Panc1 (cell line): ENCODE measurements at regions not wholly inside any gene's neighbourhood (a gene's known extent, or its start where the extent isn't known, plus 50 kb on each side); places are given as distances from the start of the nearest gene placed in this dataset.

ENCODE experiments used
- ATAC-seq: fragments of 200-7000 bp; cut with Tn5 transposase; 2 replicates; pipeline ENCODE4 v1.9.1; 2020; ENCODE audit warnings: mild to moderate bottlenecking, moderate library complexity
- BruUV-seq: library from RNA; stranded (reverse); fragments of 400-500 nt; replicated peaks from 2 replicates; lab custom pipeline; 2021; lab: Mats Ljungman, UMichigan
- CTCF ChIA-PET: fragments of 300-600 bp; sonication (Branson Sonifier 250); formaldehyde crosslinking; loops from one replicate; lab custom pipeline; 2022; ENCODE audit warnings: antibody characterized with exemption; lab: Charles Lee
- POLR2A ChIA-PET: fragments of 300-600 bp; sonication (Branson Sonifier 250); formaldehyde crosslinking; loops from one replicate; lab custom pipeline; 2022; ENCODE audit warnings: antibody characterized with exemption; lab: Charles Lee
- DNase-seq: peaks from one replicate; pipeline ENCODE4 v3.0.0-alpha.2; 2010; ENCODE audit warnings: low read depth, low spot score
- H3K27ac ChIP-seq: 2 replicates; pipeline ENCODE4 v1.5.1; 2011; ENCODE audit warnings: mild to moderate bottlenecking, low read length, inconsistent platforms
- H3K27me3 ChIP-seq: fragments of 200-500 bp; sonication (Bioruptor generic); 2 replicates; pipeline ENCODE4 v1.6.0; 2014; ENCODE audit warnings: low read length, inconsistent platforms; ENCODE audit not compliant: control insufficient read depth, insufficient read depth
- H3K36me3 ChIP-seq: fragments of 200-500 bp; sonication (Bioruptor generic); 2 replicates; pipeline ENCODE4 v1.5.1; 2014; ENCODE audit warnings: inconsistent platforms, mild to moderate bottlenecking, low read length, moderate library complexity; ENCODE audit not compliant: control insufficient read depth, insufficient read depth
- H3K4me1 ChIP-seq: 2 replicates; pipeline ENCODE4 v1.5.1; 2011; ENCODE audit warnings: inconsistent platforms, mild to moderate bottlenecking, low read length, moderate library complexity; ENCODE audit not compliant: control insufficient read depth, insufficient read depth
- H3K4me3 ChIP-seq, 2 experiments: 2 replicates each; pipeline ENCODE4 v1.5.1; 2011 to 2012; ENCODE audit warnings: low read depth in 2 of 2, low read length in 2 of 2, mild to moderate bottlenecking in 2 of 2, inconsistent platforms in 1 of 2, moderate library complexity in 1 of 2
- H3K9me3 ChIP-seq: fragments of 200-500 bp; sonication (Bioruptor generic); 2 replicates; pipeline ENCODE4 v1.5.1; 2014; ENCODE audit warnings: low read depth, mild to moderate bottlenecking, inconsistent platforms, low read length, moderate library complexity; ENCODE audit not compliant: control insufficient read depth, insufficient read depth
- POLR2AphosphoS5 ChIP-seq: IDR thresholded peaks from 2 replicates; pipeline ENCODE4 v1.6.1; 2012; ENCODE audit warnings: mild to moderate bottlenecking, low read depth, low read length, moderate library complexity
- SIN3A ChIP-seq: IDR thresholded peaks from 2 replicates; pipeline ENCODE4 v1.6.1; 2012; ENCODE audit warnings: low read depth, mild to moderate bottlenecking, low read length, moderate library complexity, borderline replicate concordance; ENCODE audit not compliant: insufficient read depth
- TCF7L2 ChIP-seq: IDR thresholded peaks from 2 replicates; pipeline ENCODE4 v1.6.1; 2011; ENCODE audit warnings: mild to moderate bottlenecking, low read depth, low read length, inconsistent platforms
- in situ Hi-C: cut with HindIII; loops from 2 replicates; pipeline ENCODE4 v1.10.0; 2016; ENCODE audit warnings: low sequenced_read_pairs, low pct_unique_long_range_greater_than_20kb
- intact Hi-C: fragments of 100-400 bp; cut with micrococcal nuclease; formaldehyde crosslinking; loops from one replicate; pipeline ENCODE4 v1.10.0; 2022; ENCODE audit not compliant: unreplicated experiment
- TF ChIP-seq, protein P1 (sequence below): fragments of 450-650 bp; IDR thresholded peaks from 2 replicates; pipeline ENCODE4 v1.5.1; 2017; ENCODE audit warnings: mild to moderate bottlenecking
- TF ChIP-seq, protein P2 (sequence below), 2 experiments: IDR thresholded peaks; 2 replicates each; pipeline ENCODE4 v1.6.1; 2011 to 2012; ENCODE audit warnings: low read depth in 2 of 2, control low read depth in 1 of 2, low read length in 1 of 2, mild to moderate bottlenecking in 1 of 2, moderate library complexity in 1 of 2; ENCODE audit not compliant: insufficient read depth in 1 of 2

DNA sequence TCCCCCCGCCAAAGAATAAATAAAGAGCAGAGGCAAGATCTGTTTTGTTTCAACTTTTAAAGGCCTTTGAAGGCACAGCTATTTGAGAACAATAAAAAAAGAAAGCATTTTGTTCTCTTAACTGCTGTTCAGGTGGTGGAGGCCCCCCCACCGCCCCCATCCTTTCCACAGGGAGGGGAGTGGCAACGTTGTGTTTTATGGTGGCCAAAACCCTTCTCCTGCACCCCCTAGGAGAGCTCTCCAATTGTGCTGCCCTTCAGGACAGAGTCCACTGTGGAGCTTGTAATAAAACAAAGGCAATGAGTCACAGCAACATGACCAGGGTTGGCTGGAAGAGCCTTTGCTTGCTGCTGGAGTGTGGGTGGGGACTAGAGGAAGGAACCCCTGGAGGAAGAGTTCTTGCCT lies 987.9 kb downstream of the KCNMA1 start:
- no peak for TF ChIP-seq SIN3A
- TF ChIP-seq TCF7L2: no peak
- TF ChIP-seq POLR2AphosphoS5: no peak
- TF ChIP-seq, protein P1, sequence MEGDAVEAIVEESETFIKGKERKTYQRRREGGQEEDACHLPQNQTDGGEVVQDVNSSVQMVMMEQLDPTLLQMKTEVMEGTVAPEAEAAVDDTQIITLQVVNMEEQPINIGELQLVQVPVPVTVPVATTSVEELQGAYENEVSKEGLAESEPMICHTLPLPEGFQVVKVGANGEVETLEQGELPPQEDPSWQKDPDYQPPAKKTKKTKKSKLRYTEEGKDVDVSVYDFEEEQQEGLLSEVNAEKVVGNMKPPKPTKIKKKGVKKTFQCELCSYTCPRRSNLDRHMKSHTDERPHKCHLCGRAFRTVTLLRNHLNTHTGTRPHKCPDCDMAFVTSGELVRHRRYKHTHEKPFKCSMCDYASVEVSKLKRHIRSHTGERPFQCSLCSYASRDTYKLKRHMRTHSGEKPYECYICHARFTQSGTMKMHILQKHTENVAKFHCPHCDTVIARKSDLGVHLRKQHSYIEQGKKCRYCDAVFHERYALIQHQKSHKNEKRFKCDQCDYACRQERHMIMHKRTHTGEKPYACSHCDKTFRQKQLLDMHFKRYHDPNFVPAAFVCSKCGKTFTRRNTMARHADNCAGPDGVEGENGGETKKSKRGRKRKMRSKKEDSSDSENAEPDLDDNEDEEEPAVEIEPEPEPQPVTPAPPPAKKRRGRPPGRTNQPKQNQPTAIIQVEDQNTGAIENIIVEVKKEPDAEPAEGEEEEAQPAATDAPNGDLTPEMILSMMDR: no peak
- TF ChIP-seq, protein P2, sequence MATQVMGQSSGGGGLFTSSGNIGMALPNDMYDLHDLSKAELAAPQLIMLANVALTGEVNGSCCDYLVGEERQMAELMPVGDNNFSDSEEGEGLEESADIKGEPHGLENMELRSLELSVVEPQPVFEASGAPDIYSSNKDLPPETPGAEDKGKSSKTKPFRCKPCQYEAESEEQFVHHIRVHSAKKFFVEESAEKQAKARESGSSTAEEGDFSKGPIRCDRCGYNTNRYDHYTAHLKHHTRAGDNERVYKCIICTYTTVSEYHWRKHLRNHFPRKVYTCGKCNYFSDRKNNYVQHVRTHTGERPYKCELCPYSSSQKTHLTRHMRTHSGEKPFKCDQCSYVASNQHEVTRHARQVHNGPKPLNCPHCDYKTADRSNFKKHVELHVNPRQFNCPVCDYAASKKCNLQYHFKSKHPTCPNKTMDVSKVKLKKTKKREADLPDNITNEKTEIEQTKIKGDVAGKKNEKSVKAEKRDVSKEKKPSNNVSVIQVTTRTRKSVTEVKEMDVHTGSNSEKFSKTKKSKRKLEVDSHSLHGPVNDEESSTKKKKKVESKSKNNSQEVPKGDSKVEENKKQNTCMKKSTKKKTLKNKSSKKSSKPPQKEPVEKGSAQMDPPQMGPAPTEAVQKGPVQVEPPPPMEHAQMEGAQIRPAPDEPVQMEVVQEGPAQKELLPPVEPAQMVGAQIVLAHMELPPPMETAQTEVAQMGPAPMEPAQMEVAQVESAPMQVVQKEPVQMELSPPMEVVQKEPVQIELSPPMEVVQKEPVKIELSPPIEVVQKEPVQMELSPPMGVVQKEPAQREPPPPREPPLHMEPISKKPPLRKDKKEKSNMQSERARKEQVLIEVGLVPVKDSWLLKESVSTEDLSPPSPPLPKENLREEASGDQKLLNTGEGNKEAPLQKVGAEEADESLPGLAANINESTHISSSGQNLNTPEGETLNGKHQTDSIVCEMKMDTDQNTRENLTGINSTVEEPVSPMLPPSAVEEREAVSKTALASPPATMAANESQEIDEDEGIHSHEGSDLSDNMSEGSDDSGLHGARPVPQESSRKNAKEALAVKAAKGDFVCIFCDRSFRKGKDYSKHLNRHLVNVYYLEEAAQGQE (IDR thresholded peaks at IDR 0.05; ENCODE audit: insufficient read depth in 1 of 2, low read depth in 2 of 2, low read length in 1 of 2): no peak
- H3K27me3 ChIP-seq: no peaks in the 10 kb centered on the region
- no peaks in the 10 kb centered on the region for H3K36me3 ChIP-seq
- no peak overlapping the region for H3K4me3 ChIP-seq
- ATAC-seq (no peak), DNase-seq (no peak)
- no TSS peak for BruUV-seq
- H3K27ac ChIP-seq: no peak overlapping the region
- H3K4me1 ChIP-seq: no peaks in the 10 kb centered on the region
- intact Hi-C loops (no loop called here), in situ Hi-C loops (no loop called here)
- ChIA-PET POLR2A (no interaction called here), CTCF (no interaction called here)
- H3K9me3 ChIP-seq: no peaks in the 10 kb centered on the region

DNA sequence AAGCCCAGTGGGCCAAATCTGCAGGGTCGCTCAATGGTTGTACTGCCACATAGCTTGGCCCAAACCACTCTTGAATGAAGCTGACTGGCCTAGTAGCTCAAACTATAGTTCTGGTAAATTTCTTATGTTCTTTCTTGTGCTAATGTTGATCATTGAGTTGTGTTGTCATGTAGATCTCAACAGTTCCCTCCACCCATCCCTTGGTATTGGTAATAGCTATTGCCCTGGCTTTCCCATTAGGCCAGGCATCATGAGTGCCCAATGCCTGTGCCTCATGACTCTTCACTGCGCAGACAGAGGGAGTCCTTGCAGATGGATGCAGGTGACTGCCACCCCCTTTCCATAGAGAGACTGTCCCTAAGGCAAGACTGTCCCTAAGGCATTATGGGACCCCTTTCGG lies 988.4 kb downstream of the KCNMA1 start:
- no peaks in the 10 kb centered on the region for H3K4me1 ChIP-seq
- in situ Hi-C loops (no loop called here), intact Hi-C loops (no loop called here)
- no peaks in the 10 kb centered on the region for H3K36me3 ChIP-seq
- no peak overlapping the region for H3K4me3 ChIP-seq
- CTCF ChIA-PET: no interaction called here
- POLR2A ChIA-PET: no interaction called here
- H3K27ac ChIP-seq: no peak overlapping the region
- DNase-seq (no peak), ATAC-seq (no peak)
- TF ChIP-seq, protein P2 (IDR thresholded peaks at IDR 0.05; ENCODE audit: insufficient read depth in 1 of 2, low read depth in 2 of 2, low read length in 1 of 2): no peak
- no peak for TF ChIP-seq SIN3A
- TF ChIP-seq TCF7L2: no peak
- TF ChIP-seq, protein P1: no peak
- no peak for TF ChIP-seq POLR2AphosphoS5
- H3K27me3 ChIP-seq: 0 out of 2 replicates have a peak, but pooled peaks cover 2% of the 10 kb centered on the region
- no peaks in the 10 kb centered on the region for H3K9me3 ChIP-seq
- no TSS peak for BruUV-seq
